Stomach (tissue), 4 donors: ENCODE measurements at regions not wholly inside any gene's neighbourhood (a gene's known extent, or its start where the extent isn't known, plus 50 kb on each side); places are given as distances from the start of the nearest gene placed in this dataset.

ENCODE experiments used
- POLR2A ChIP-seq, 4 donors: fragments of 450-650 bp; IDR thresholded peaks; one replicate each; pipeline ENCODE4 v1.6.1; 2016; ENCODE audit warnings: antibody characterized with exemption in 4 of 4, control low read depth in 2 of 4, mild to moderate bottlenecking in 1 of 4, moderate library complexity in 1 of 4
- POLR2AphosphoS5 ChIP-seq, 3 donors: sonication (generic); formaldehyde crosslinking; IDR thresholded peaks; one replicate each; pipeline ENCODE4 v1.6.1; 2016; ENCODE audit warnings: antibody characterized with exemption in 3 of 3
- TF ChIP-seq, protein P1 (sequence below), 7 experiments: fragments of 450-650 bp in 4 of 7; fragments of 200-600 bp in 3 of 7; sonication (generic) in 3 of 7; IDR thresholded peaks; one replicate each; pipeline ENCODE4 v1.5.1; 2016 to 2019; ENCODE audit warnings: antibody characterized with exemption in 7 of 7, control low read depth in 2 of 7, mild to moderate bottlenecking in 1 of 7

GRCh38 chr4:114488301-114488982, 110.2 kb upstream of the UGT8 start:
- TF ChIP-seq, protein P1, sequence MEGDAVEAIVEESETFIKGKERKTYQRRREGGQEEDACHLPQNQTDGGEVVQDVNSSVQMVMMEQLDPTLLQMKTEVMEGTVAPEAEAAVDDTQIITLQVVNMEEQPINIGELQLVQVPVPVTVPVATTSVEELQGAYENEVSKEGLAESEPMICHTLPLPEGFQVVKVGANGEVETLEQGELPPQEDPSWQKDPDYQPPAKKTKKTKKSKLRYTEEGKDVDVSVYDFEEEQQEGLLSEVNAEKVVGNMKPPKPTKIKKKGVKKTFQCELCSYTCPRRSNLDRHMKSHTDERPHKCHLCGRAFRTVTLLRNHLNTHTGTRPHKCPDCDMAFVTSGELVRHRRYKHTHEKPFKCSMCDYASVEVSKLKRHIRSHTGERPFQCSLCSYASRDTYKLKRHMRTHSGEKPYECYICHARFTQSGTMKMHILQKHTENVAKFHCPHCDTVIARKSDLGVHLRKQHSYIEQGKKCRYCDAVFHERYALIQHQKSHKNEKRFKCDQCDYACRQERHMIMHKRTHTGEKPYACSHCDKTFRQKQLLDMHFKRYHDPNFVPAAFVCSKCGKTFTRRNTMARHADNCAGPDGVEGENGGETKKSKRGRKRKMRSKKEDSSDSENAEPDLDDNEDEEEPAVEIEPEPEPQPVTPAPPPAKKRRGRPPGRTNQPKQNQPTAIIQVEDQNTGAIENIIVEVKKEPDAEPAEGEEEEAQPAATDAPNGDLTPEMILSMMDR (IDR thresholded peaks at IDR 0.05): no peak
- TF ChIP-seq POLR2A (IDR thresholded peaks at IDR 0.05) (no peak), POLR2AphosphoS5 (IDR thresholded peaks at IDR 0.05) (no peak)
